ENCODE measurements at regions not wholly inside any gene's neighbourhood (a gene's known extent, or its start where the extent isn't known, plus 50 kb on each side); places are given as distances from the start of the nearest gene placed in this dataset.

- no peak for TF ChIP-seq E2F6 (IDR thresholded peaks at IDR 0.05; ENCODE audit: borderline replicate concordance, low read depth)
- TF ChIP-seq, protein P1, sequence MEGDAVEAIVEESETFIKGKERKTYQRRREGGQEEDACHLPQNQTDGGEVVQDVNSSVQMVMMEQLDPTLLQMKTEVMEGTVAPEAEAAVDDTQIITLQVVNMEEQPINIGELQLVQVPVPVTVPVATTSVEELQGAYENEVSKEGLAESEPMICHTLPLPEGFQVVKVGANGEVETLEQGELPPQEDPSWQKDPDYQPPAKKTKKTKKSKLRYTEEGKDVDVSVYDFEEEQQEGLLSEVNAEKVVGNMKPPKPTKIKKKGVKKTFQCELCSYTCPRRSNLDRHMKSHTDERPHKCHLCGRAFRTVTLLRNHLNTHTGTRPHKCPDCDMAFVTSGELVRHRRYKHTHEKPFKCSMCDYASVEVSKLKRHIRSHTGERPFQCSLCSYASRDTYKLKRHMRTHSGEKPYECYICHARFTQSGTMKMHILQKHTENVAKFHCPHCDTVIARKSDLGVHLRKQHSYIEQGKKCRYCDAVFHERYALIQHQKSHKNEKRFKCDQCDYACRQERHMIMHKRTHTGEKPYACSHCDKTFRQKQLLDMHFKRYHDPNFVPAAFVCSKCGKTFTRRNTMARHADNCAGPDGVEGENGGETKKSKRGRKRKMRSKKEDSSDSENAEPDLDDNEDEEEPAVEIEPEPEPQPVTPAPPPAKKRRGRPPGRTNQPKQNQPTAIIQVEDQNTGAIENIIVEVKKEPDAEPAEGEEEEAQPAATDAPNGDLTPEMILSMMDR (IDR thresholded peaks at IDR 0.05), result no peak
- no peak for TF ChIP-seq CEBPB (IDR thresholded peaks at IDR 0.05)
- TF ChIP-seq ESRRA (IDR thresholded peaks at IDR 0.05; ENCODE audit: borderline replicate concordance, low read length), result no peak
- no peak for TF ChIP-seq POLR2A (IDR thresholded peaks at IDR 0.05; ENCODE audit: low read length)
- no peak for TF ChIP-seq JUNB (IDR thresholded peaks at IDR 0.05)
- TF ChIP-seq JUN (IDR thresholded peaks at IDR 0.05), result no peak
- no peak for TF ChIP-seq ZFP36 (IDR thresholded peaks at IDR 0.05; ENCODE audit: borderline replicate concordance, partially characterized antibody)
- no peak for TF ChIP-seq MAX (IDR thresholded peaks at IDR 0.05)
- TF ChIP-seq HOXA7 (CRISPR knock-in tag; IDR thresholded peaks at IDR 0.05), result no peak
- TF ChIP-seq CBX2 (IDR thresholded peaks at IDR 0.05; ENCODE audit: borderline replicate concordance, low read depth), result no peak
- TF ChIP-seq HMGXB4 (CRISPR knock-in tag; IDR thresholded peaks at IDR 0.05; ENCODE audit: borderline replicate concordance), result no peak
These were observed 460.9 kb upstream of the KIRREL3 start for GRCh38 chr11:127461241-127462064.
